ENCODE measurements at regions not wholly inside any gene's neighbourhood (a gene's known extent, or its start where the extent isn't known, plus 50 kb on each side); places are given as distances from the start of the nearest gene placed in this dataset.

- DNase-seq = no peak
- H3K4me1 ChIP-seq = no peaks in the 10 kb centered on the region
- ATAC-seq = no peak
- no peaks in the 10 kb centered on the region for H3K27me3 ChIP-seq
- H3K36me3 ChIP-seq = no peaks in the 10 kb centered on the region
- TF ChIP-seq CTCF (IDR thresholded peaks at IDR 0.05 in 4 of 5, conservative IDR thresholded peaks at IDR 0.05 in 1 of 5) (no peak), POLR2A (IDR thresholded peaks at IDR 0.05) (no peak)
- in situ Hi-C loops (cut with MboI; ENCODE audit: low sequenced_read_pairs in 4 of 4) (no loop called here), intact Hi-C loops (cut with DNase I; ENCODE audit: low total_unique reads) (no loop called here)
- H3K4me3 ChIP-seq = no peak overlapping the region
- no peak overlapping the region for H3K27ac ChIP-seq
- no peaks in the 10 kb centered on the region for H3K9me3 ChIP-seq
Measured at GRCh38 chr6:121810158-121811032, 374.9 kb downstream of the GJA1 start.

- H3K4me1 ChIP-seq = no peaks in the 10 kb centered on the region
- H3K4me3 ChIP-seq = no peak overlapping the region
- H3K27me3 ChIP-seq = no peaks in the 10 kb centered on the region
- TF ChIP-seq CTCF (IDR thresholded peaks at IDR 0.05 in 4 of 5, conservative IDR thresholded peaks at IDR 0.05 in 1 of 5) (no peak), POLR2A (IDR thresholded peaks at IDR 0.05) (no peak)
- in situ Hi-C loops (cut with MboI; ENCODE audit: low sequenced_read_pairs in 4 of 4) (no loop called here), intact Hi-C loops (cut with DNase I; ENCODE audit: low total_unique reads) (no loop called here)
- ATAC-seq (no peak), DNase-seq (no peak)
- no peak overlapping the region for H3K27ac ChIP-seq
- H3K9me3 ChIP-seq = no peaks in the 10 kb centered on the region
- no peaks in the 10 kb centered on the region for H3K36me3 ChIP-seq
Measured at GRCh38 chr6:121811106-121811505, 375.7 kb downstream of the GJA1 start.

GRCh38 chr6:121816361-121816760, 380.9 kb downstream of the GJA1 start:
- intact Hi-C loops (cut with DNase I; ENCODE audit: low total_unique reads) = no loop called here
- no peak overlapping the region for H3K27ac ChIP-seq
- TF ChIP-seq POLR2A (IDR thresholded peaks at IDR 0.05) (no peak), CTCF (IDR thresholded peaks at IDR 0.05 in 4 of 5, conservative IDR thresholded peaks at IDR 0.05 in 1 of 5) (no peak)
- no peaks in the 10 kb centered on the region for H3K9me3 ChIP-seq
- H3K36me3 ChIP-seq = no peaks in the 10 kb centered on the region
- ATAC-seq (peak in 1 of 2 donors; percentile 27), DNase-seq (peak in 1 of 2 donors; percentile 22)
- no peaks in the 10 kb centered on the region for H3K27me3 ChIP-seq
- no peaks in the 10 kb centered on the region for H3K4me1 ChIP-seq
- in situ Hi-C loops (cut with MboI; ENCODE audit: low sequenced_read_pairs in 4 of 4) = no loop called here
- no peak overlapping the region for H3K4me3 ChIP-seq

- Histone ChIP-seq H3K27me3 (no peaks in the 10 kb centered on the region), H3K9me3 (no peaks in the 10 kb centered on the region), H3K36me3 (no peaks in the 10 kb centered on the region), H3K4me1 (no peaks in the 10 kb centered on the region), H3K27ac (no peak overlapping the region), H3K4me3 (no peak overlapping the region)
- in situ Hi-C loops (cut with MboI; ENCODE audit: low sequenced_read_pairs in 4 of 4) (no loop called here), intact Hi-C loops (cut with DNase I; ENCODE audit: low total_unique reads) (no loop called here)
- TF ChIP-seq CTCF (IDR thresholded peaks at IDR 0.05 in 4 of 5, conservative IDR thresholded peaks at IDR 0.05 in 1 of 5) (no peak), POLR2A (IDR thresholded peaks at IDR 0.05) (no peak)
- no peak for ATAC-seq
- no peak for DNase-seq
Measured at GRCh38 chr6:121816906-121817540, 381.6 kb downstream of the GJA1 start.
